ENCODE measurements at regions not wholly inside any gene's neighbourhood (a gene's known extent, or its start where the extent isn't known, plus 50 kb on each side); places are given as distances from the start of the nearest gene placed in this dataset.

GRCh38 chr5:67887748-67888161, 327.8 kb upstream of the PIK3R1 start:
- TF ChIP-seq CTCF (IDR thresholded peaks at IDR 0.05) (no peak), POLR2A (IDR thresholded peaks at IDR 0.05) (no peak)
